ENCODE measurements at regions not wholly inside any gene's neighbourhood (a gene's known extent, or its start where the extent isn't known, plus 50 kb on each side); places are given as distances from the start of the nearest gene placed in this dataset.

- TF ChIP-seq, protein P1, sequence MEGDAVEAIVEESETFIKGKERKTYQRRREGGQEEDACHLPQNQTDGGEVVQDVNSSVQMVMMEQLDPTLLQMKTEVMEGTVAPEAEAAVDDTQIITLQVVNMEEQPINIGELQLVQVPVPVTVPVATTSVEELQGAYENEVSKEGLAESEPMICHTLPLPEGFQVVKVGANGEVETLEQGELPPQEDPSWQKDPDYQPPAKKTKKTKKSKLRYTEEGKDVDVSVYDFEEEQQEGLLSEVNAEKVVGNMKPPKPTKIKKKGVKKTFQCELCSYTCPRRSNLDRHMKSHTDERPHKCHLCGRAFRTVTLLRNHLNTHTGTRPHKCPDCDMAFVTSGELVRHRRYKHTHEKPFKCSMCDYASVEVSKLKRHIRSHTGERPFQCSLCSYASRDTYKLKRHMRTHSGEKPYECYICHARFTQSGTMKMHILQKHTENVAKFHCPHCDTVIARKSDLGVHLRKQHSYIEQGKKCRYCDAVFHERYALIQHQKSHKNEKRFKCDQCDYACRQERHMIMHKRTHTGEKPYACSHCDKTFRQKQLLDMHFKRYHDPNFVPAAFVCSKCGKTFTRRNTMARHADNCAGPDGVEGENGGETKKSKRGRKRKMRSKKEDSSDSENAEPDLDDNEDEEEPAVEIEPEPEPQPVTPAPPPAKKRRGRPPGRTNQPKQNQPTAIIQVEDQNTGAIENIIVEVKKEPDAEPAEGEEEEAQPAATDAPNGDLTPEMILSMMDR (IDR thresholded peaks at IDR 0.05) = no peak
- TF ChIP-seq EP300 (IDR thresholded peaks at IDR 0.05) (no peak), POLR2A (IDR thresholded peaks at IDR 0.05) (no peak)
Observed at GRCh38 chr10:120075349-120075748, 182.8 kb downstream of the SEC23IP start.
